Mesenteric fat pad (tissue), 1 donor: ENCODE measurements at regions not wholly inside any gene's neighbourhood (a gene's known extent, or its start where the extent isn't known, plus 50 kb on each side); places are given as distances from the start of the nearest gene placed in this dataset.
"Not testable (repeated sequence)": the region's sequence is repeated elsewhere in the genome, so short reads cannot be mapped to it uniquely, and the experiment has no call there.

ENCODE experiments used
- DNase-seq: peaks from one replicate; pipeline ENCODE4 v3.0.0-alpha.2; 2020; ENCODE audit warnings: low spot score
- donor health status: DM: yes; HTN: yes; CAD: no.

- no peak for DNase-seq
Observed at GRCh38 chr7:149607683-149608082, 110.1 kb upstream of the ZNF746 start.

- DNase-seq, result peak; percentile 59
Observed at GRCh38 chr7:149606826-149607225, 109.2 kb upstream of the ZNF746 start.

GRCh38 chr7:149605696-149606095, 108.1 kb upstream of the ZNF746 start:
- DNase-seq, result peak; percentile 76

- no peak for DNase-seq
Observed at GRCh38 chr7:149604521-149604920, 106.9 kb upstream of the ZNF746 start.

- peak; percentile 57 for DNase-seq
Observed at GRCh38 chr7:149600669-149601330, 103.2 kb upstream of the ZNF746 start.

GRCh38 chr7:149599636-149600206, 102.1 kb upstream of the ZNF746 start:
- peak; percentile 28 for DNase-seq

- DNase-seq, result peak; percentile 39
Observed at GRCh38 chr7:149598721-149599308, 101.2 kb upstream of the ZNF746 start.

- DNase-seq, result not testable (repeated sequence)
Observed at GRCh38 chr7:149597789-149598188, 100.2 kb upstream of the ZNF746 start.

GRCh38 chr7:149595541-149595940, 97.9 kb upstream of the ZNF746 start:
- no peak for DNase-seq

- no peak for DNase-seq
Observed at GRCh38 chr7:149595078-149595477, 97.5 kb upstream of the ZNF746 start.

GRCh38 chr7:149588930-149589329, 91.3 kb upstream of the ZNF746 start:
- DNase-seq, result no peak

- DNase-seq, result no peak
Observed at GRCh38 chr7:149586646-149587645, 89.3 kb upstream of the ZNF746 start.

- DNase-seq, result no peak
Observed at GRCh38 chr7:149584530-149584929, 86.9 kb upstream of the ZNF746 start.

- DNase-seq, result no peak
Observed at GRCh38 chr7:149584009-149584408, 86.4 kb upstream of the ZNF746 start.

GRCh38 chr7:149580328-149580727, 82.7 kb upstream of the ZNF746 start:
- DNase-seq, result no peak

- not testable (repeated sequence) for DNase-seq
Observed at GRCh38 chr7:149579365-149579764, 81.8 kb upstream of the ZNF746 start.

- DNase-seq, result not testable (repeated sequence)
Observed at GRCh38 chr7:149574428-149574827, 76.8 kb upstream of the ZNF746 start.

- no peak for DNase-seq
Observed at GRCh38 chr7:149573519-149573918, 75.9 kb upstream of the ZNF746 start.

GRCh38 chr7:149572920-149573319, 75.3 kb upstream of the ZNF746 start:
- DNase-seq, result not testable (repeated sequence)

GRCh38 chr7:149570784-149571183, 73.2 kb upstream of the ZNF746 start:
- no peak for DNase-seq

- no peak for DNase-seq
Observed at GRCh38 chr7:149569726-149570422, 72.3 kb upstream of the ZNF746 start.
